HCT116 (cell line): ENCODE measurements at regions not wholly inside any gene's neighbourhood (a gene's known extent, or its start where the extent isn't known, plus 50 kb on each side); places are given as distances from the start of the nearest gene placed in this dataset.

Experiments
- ATAC-seq: fragments of 200-7000 bp; cut with Tn5 transposase; 2 replicates; pipeline ENCODE4 v1.9.1; 2020; ENCODE audit warnings: mild to moderate bottlenecking, moderate library complexity
- BruUV-seq: library from RNA; stranded (reverse); fragments of 400-500 nt; replicated peaks from 2 replicates; lab custom pipeline; 2021; lab: Mats Ljungman, UMichigan
- CTCF ChIA-PET: fragments of 300-600 bp; sonication (Branson Sonifier 250); formaldehyde crosslinking; loops from one replicate; lab custom pipeline; 2021; ENCODE audit warnings: antibody characterized with exemption; lab: Charles Lee
- POLR2A ChIA-PET: fragments of 300-600, 350-600 bp; sonication (Branson Sonifier 250); formaldehyde crosslinking; loops from one replicate; lab custom pipeline; 2021; ENCODE audit warnings: antibody characterized with exemption; lab: Charles Lee
- RAD21 ChIA-PET, 2 experiments: fragments of 300-600 bp; sonication (Branson Sonifier 250); formaldehyde crosslinking; loops; one replicate each; lab custom pipeline; 2023; ENCODE audit warnings: low total read pairs in 2 of 2; ENCODE audit not compliant: uncharacterized antibody in 2 of 2, unreplicated experiment in 2 of 2, low non-redundant PET in 1 of 2; lab: Charles Lee
- DNase-seq: peaks from one replicate; pipeline ENCODE4 v3.0.0-alpha.2; 2010; ENCODE audit warnings: low read depth, low spot score
- H2AFZ ChIP-seq: fragments of 200-600 bp; shearing (Covaris generic), sonication (generic); 2 replicates; pipeline ENCODE4 v1.6.1; 2017; ENCODE audit warnings: low read depth, mixed run types, mixed read lengths, antibody characterized with exemption, low read length; ENCODE audit not compliant: poor library complexity, severe bottlenecking
- H3K27ac ChIP-seq: 2 replicates; pipeline ENCODE4 v1.5.1; 2012; ENCODE audit warnings: low read depth, low read length
- H3K27me3 ChIP-seq: fragments of 200-600 bp; sonication (generic); 2 replicates; pipeline ENCODE4 v1.6.1; 2016; ENCODE audit warnings: mixed run types, low read length, mixed read lengths; ENCODE audit not compliant: insufficient read depth
- H3K36me3 ChIP-seq, 2 experiments: fragments of 200-500 bp in 1 of 2; fragments of 200-600 bp in 1 of 2; sonication (Bioruptor generic) in 1 of 2; sonication (generic) in 1 of 2; 2 replicates each; pipeline versions ENCODE4 v1.5.1 to v1.6.1; 2014 to 2016; ENCODE audit warnings: low read length in 2 of 2, inconsistent platforms in 1 of 2, mixed read lengths in 1 of 2, mixed run types in 1 of 2; ENCODE audit not compliant: insufficient read depth in 2 of 2, control insufficient read depth in 1 of 2
- H3K4me1 ChIP-seq, 2 experiments: fragments of 200-600 bp in 1 of 2; sonication (generic) in 1 of 2; 2 replicates each; pipeline versions ENCODE4 v1.5.1 to v1.6.1; 2012 to 2017; ENCODE audit warnings: low read length in 2 of 2, inconsistent platforms in 1 of 2, mild to moderate bottlenecking in 1 of 2, mixed read lengths in 1 of 2, mixed run types in 1 of 2, moderate library complexity in 1 of 2; ENCODE audit not compliant: insufficient read depth in 2 of 2, control insufficient read depth in 1 of 2
- H3K4me2 ChIP-seq: fragments of 200-600 bp; sonication (generic); 2 replicates; pipeline ENCODE4 v1.6.1; 2017; ENCODE audit warnings: mixed run types, low read length, mixed read lengths
- H3K4me3 ChIP-seq, 2 experiments: fragments of 200-600 bp in 1 of 2; sonication (generic) in 1 of 2; replicated peaks in 1 of 2; 2 replicates each; pipeline ENCODE4 v1.5.1; 2011 to 2016; ENCODE audit warnings: low read length in 2 of 2, control low read depth in 1 of 2, low read depth in 1 of 2, mild to moderate bottlenecking in 1 of 2, mixed read lengths in 1 of 2, mixed run types in 1 of 2
- H3K79me2 ChIP-seq: fragments of 200-600 bp; sonication (generic); 2 replicates; pipeline ENCODE4 v1.6.1; 2017; ENCODE audit warnings: mild to moderate bottlenecking, mixed run types, low read length, moderate library complexity, mixed read lengths; ENCODE audit not compliant: insufficient read depth
- H3K9ac ChIP-seq: fragments of 200-600 bp; sonication (generic); 2 replicates; pipeline ENCODE4 v1.6.1; 2016; ENCODE audit warnings: low read length, mixed read lengths
- H3K9me2 ChIP-seq: fragments of 200-600 bp; sonication (generic), shearing (Covaris generic); 2 replicates; pipeline ENCODE4 v1.6.1; 2017; ENCODE audit warnings: mixed run types, mild to moderate bottlenecking, moderate library complexity; ENCODE audit not compliant: insufficient read depth
- H3K9me3 ChIP-seq, 2 experiments: fragments of 200-500 bp in 1 of 2; fragments of 200-600 bp in 1 of 2; sonication (Bioruptor generic) in 1 of 2; sonication (generic) in 1 of 2; 2 replicates each; pipeline ENCODE4 v1.6.1; 2014 to 2017; ENCODE audit warnings: low read length in 2 of 2, mixed read lengths in 2 of 2, inconsistent platforms in 1 of 2, low read depth in 1 of 2, mild to moderate bottlenecking in 1 of 2, mixed run types in 1 of 2, moderate library complexity in 1 of 2; ENCODE audit not compliant: control insufficient read depth in 1 of 2, insufficient read depth in 1 of 2
- H4K20me1 ChIP-seq: fragments of 200-600 bp; sonication (generic), shearing (Covaris generic); 2 replicates; pipeline ENCODE4 v1.6.1; 2017; ENCODE audit warnings: mixed run types, mild to moderate bottlenecking, moderate library complexity; ENCODE audit not compliant: insufficient read depth
- CBX3 ChIP-seq: IDR thresholded peaks from 2 replicates; pipeline ENCODE4 v1.6.1; 2012; ENCODE audit warnings: low read depth
- CTCF ChIP-seq, 3 experiments: fragments of 200-600 bp in 1 of 3; sonication (generic) in 1 of 3; IDR thresholded peaks in 2 of 3; conservative IDR thresholded peaks in 1 of 3; 2 replicates each; pipeline ENCODE4 v1.5.1; 2012 to 2017; ENCODE audit warnings: low read depth in 2 of 3, low read length in 2 of 3, antibody characterized with exemption in 1 of 3, borderline replicate concordance in 1 of 3, control low read depth in 1 of 3, mild to moderate bottlenecking in 1 of 3, mixed read lengths in 1 of 3, mixed run types in 1 of 3, moderate library complexity in 1 of 3; ENCODE audit not compliant: insufficient read depth in 1 of 3
- EGR1 ChIP-seq: IDR thresholded peaks from 2 replicates; pipeline ENCODE4 v1.6.1; 2012; ENCODE audit warnings: low read depth
- EZH2phosphoT487 ChIP-seq: fragments of 200-600 bp; IDR thresholded peaks from 2 replicates; pipeline ENCODE4 v1.6.1; 2018; ENCODE audit warnings: antibody characterized with exemption, borderline replicate concordance
- FOSL1 ChIP-seq: IDR thresholded peaks from 2 replicates; pipeline ENCODE4 v1.6.1; 2012; ENCODE audit warnings: low read depth
- MAX ChIP-seq: IDR thresholded peaks from 2 replicates; pipeline ENCODE4 v1.6.1; 2012
- POLR2A ChIP-seq: IDR thresholded peaks from 2 replicates; pipeline ENCODE4 v1.7.0; 2011; ENCODE audit warnings: borderline replicate concordance; ENCODE audit not compliant: insufficient read depth, insufficient read length; ENCODE audit errors: extremely low read depth
- POLR2AphosphoS5 ChIP-seq: IDR thresholded peaks from 2 replicates; pipeline ENCODE4 v1.6.1; 2011; ENCODE audit warnings: mild to moderate bottlenecking, low read depth, low read length, moderate library complexity
- REST ChIP-seq: IDR thresholded peaks from 2 replicates; pipeline ENCODE4 v1.6.1; 2012; ENCODE audit warnings: low read depth
- SIN3A ChIP-seq: IDR thresholded peaks from 2 replicates; pipeline ENCODE4 v1.6.1; 2012; ENCODE audit warnings: low read depth
- SRF ChIP-seq: IDR thresholded peaks from 2 replicates; pipeline ENCODE4 v1.6.1; 2012; ENCODE audit warnings: low read depth
- TCF7L2 ChIP-seq: IDR thresholded peaks from 2 replicates; pipeline ENCODE4 v1.7.0; 2011; ENCODE audit warnings: borderline replicate concordance, inconsistent platforms; ENCODE audit not compliant: insufficient read depth, insufficient read length; ENCODE audit errors: extremely low read depth
- YY1 ChIP-seq: IDR thresholded peaks from 2 replicates; pipeline ENCODE4 v1.6.1; 2011; ENCODE audit warnings: low read length, low read depth, moderate library complexity, mild to moderate bottlenecking; ENCODE audit not compliant: insufficient replicate concordance; ENCODE audit errors: extremely low read depth
- intact Hi-C: fragments of 100-400 bp; cut with micrococcal nuclease; formaldehyde crosslinking; loops from 2 replicates; pipeline ENCODE4 v1.10.0; 2022

GRCh38 chr5:172567294-172567693 lies 73.8 kb upstream of the NEURL1B start:
- Histone ChIP-seq H3K27me3 (peaks cover 23% of the 10 kb centered on the region; the same call in 1 of the 2 replicates), H4K20me1 (no peaks in the 10 kb centered on the region), H3K4me3 (no peak overlapping the region), H3K9me2 (no peaks in the 10 kb centered on the region), H3K9ac (no peak overlapping the region), H3K4me1 (no peaks in the 10 kb centered on the region), H3K36me3 (no peaks in the 10 kb centered on the region), H3K9me3 (no peaks in the 10 kb centered on the region), H3K27ac (no peak overlapping the region), H3K79me2 (no peaks in the 10 kb centered on the region), H2AFZ (no peak overlapping the region), H3K4me2 (no peak overlapping the region)
- CTCF ChIA-PET = no interaction called here
- BruUV-seq = no TSS peak
- RAD21 ChIA-PET = no interaction called here
- intact Hi-C loops = no loop called here
- DNase-seq (no peak), ATAC-seq (no peak)
- POLR2A ChIA-PET = no interaction called here
- TF ChIP-seq CTCF (IDR thresholded peaks at IDR 0.05 in 2 of 3, conservative IDR thresholded peaks at IDR 0.05 in 1 of 3; ENCODE audit: borderline replicate concordance in 1 of 3, insufficient read depth in 1 of 3, low read depth in 2 of 3, low read length in 2 of 3) (no peak), EZH2phosphoT487 (no peak), CBX3 (no peak), MAX (no peak), SIN3A (no peak)

GRCh38 chr5:172565931-172566665 lies 75.0 kb upstream of the NEURL1B start:
- no peak for ATAC-seq
- DNase-seq = no peak
- no peaks in the 10 kb centered on the region for H3K9me2 ChIP-seq
- no peak overlapping the region for H2AFZ ChIP-seq
- no peak overlapping the region for H3K4me2 ChIP-seq
- ChIA-PET RAD21 (no interaction called here), POLR2A (no interaction called here), CTCF (no interaction called here)
- no peaks in the 10 kb centered on the region for H3K36me3 ChIP-seq
- H3K27me3 ChIP-seq = peaks cover 14% of the 10 kb centered on the region; the same call in 1 of the 2 replicates
- H3K4me1 ChIP-seq = no peaks in the 10 kb centered on the region
- no peaks in the 10 kb centered on the region for H3K9me3 ChIP-seq
- H3K79me2 ChIP-seq = no peaks in the 10 kb centered on the region
- intact Hi-C loops = no loop called here
- no peak overlapping the region for H3K27ac ChIP-seq
- no peak overlapping the region for H3K9ac ChIP-seq
- no peaks in the 10 kb centered on the region for H4K20me1 ChIP-seq
- H3K4me3 ChIP-seq = no peak overlapping the region
- no TSS peak for BruUV-seq
- TF ChIP-seq MAX (no peak), FOSL1 (no peak), POLR2A (no peak), POLR2AphosphoS5 (no peak), EGR1 (no peak), SRF (no peak), CBX3 (no peak), REST (no peak), EZH2phosphoT487 (no peak), TCF7L2 (no peak), YY1 (no peak)
